ENCODE measurements at regions not wholly inside any gene's neighbourhood (a gene's known extent, or its start where the extent isn't known, plus 50 kb on each side); places are given as distances from the start of the nearest gene placed in this dataset.

DNA sequence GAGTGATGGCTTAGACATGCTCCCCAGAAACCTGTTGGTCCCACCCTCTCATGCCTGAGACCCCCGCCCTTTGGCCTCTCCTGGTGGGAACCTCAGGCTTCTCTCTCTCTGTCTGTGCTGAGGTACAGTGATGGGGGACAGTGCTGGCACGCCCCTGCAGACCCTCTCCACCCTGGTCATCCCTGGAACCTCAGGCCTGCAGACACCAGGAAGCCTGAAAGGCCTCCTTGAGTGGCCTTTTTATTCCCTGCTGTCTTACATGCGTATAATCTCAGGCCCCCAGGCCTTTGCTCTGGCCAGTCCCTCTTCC is 78.5 kb upstream of the MAFB start:
- TF ChIP-seq, protein P1, sequence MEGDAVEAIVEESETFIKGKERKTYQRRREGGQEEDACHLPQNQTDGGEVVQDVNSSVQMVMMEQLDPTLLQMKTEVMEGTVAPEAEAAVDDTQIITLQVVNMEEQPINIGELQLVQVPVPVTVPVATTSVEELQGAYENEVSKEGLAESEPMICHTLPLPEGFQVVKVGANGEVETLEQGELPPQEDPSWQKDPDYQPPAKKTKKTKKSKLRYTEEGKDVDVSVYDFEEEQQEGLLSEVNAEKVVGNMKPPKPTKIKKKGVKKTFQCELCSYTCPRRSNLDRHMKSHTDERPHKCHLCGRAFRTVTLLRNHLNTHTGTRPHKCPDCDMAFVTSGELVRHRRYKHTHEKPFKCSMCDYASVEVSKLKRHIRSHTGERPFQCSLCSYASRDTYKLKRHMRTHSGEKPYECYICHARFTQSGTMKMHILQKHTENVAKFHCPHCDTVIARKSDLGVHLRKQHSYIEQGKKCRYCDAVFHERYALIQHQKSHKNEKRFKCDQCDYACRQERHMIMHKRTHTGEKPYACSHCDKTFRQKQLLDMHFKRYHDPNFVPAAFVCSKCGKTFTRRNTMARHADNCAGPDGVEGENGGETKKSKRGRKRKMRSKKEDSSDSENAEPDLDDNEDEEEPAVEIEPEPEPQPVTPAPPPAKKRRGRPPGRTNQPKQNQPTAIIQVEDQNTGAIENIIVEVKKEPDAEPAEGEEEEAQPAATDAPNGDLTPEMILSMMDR (IDR thresholded peaks at IDR 0.05): no peak
- TF ChIP-seq POLR2A (IDR thresholded peaks at IDR 0.05): no peak
- no peak for TF ChIP-seq EP300 (IDR thresholded peaks at IDR 0.05)
- no peak for TF ChIP-seq POLR2AphosphoS5 (IDR thresholded peaks at IDR 0.05)
- 91 to 92% methylated on average over 3 of the region's 3 CpGs for WGBS, 2 donors
- ATAC-seq (ENCODE audit: low FRiP score in 2 of 2): no peak

DNA sequence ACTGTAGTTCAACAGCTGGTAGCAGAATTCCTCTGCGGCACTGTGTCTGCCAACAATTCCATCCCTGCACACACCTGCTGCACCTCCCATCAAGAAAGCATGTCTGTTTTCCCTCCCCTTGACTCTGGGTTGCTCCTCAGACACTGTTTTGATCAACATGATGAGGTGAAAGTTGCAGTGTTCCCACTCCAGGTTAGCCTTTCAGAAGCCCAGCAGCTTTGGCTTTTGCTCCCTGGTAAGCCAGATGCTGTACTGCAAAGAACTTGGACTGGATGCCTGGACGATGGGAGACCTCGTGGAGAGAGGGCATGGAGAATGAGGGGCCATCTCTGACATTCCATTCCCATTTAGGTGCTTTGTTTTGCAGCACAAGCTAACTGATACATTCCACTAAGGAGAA is 79.1 kb upstream of the MAFB start:
- H3K36me3 ChIP-seq: no peaks in the 10 kb centered on the region
- DNase-seq (no peak), ATAC-seq (ENCODE audit: low FRiP score in 2 of 2) (no peak)
- H3K4me1 ChIP-seq: peaks cover 0 to 9% (median 8%) of the 10 kb centered on the region in 4 donors
- no peaks in the 10 kb centered on the region for H3K27me3 ChIP-seq
- H3K4me3 ChIP-seq: no peak overlapping the region
- TF ChIP-seq POLR2A (IDR thresholded peaks at IDR 0.05): no peak
- no peak for TF ChIP-seq POLR2AphosphoS5 (IDR thresholded peaks at IDR 0.05)
- TF ChIP-seq, protein P1 (IDR thresholded peaks at IDR 0.05): no peak
- no peak for TF ChIP-seq EP300 (IDR thresholded peaks at IDR 0.05)
- 86 to 88% methylated on average over 3 of the region's 3 CpGs for WGBS, 2 donors
- no peaks in the 10 kb centered on the region for H3K9me3 ChIP-seq
- no peak overlapping the region for H3K27ac ChIP-seq

More for the DNA sequence above, 78.5 kb upstream of the MAFB start:
- DNase-seq: no peak
- H3K27ac ChIP-seq: no peak overlapping the region
- H3K36me3 ChIP-seq: no peaks in the 10 kb centered on the region
- H3K9me3 ChIP-seq: no peaks in the 10 kb centered on the region
- H3K4me3 ChIP-seq: no peak overlapping the region
- H3K27me3 ChIP-seq: no peaks in the 10 kb centered on the region
- peaks cover 0 to 9% (median 8%) of the 10 kb centered on the region in 4 donors for H3K4me1 ChIP-seq

DNA sequence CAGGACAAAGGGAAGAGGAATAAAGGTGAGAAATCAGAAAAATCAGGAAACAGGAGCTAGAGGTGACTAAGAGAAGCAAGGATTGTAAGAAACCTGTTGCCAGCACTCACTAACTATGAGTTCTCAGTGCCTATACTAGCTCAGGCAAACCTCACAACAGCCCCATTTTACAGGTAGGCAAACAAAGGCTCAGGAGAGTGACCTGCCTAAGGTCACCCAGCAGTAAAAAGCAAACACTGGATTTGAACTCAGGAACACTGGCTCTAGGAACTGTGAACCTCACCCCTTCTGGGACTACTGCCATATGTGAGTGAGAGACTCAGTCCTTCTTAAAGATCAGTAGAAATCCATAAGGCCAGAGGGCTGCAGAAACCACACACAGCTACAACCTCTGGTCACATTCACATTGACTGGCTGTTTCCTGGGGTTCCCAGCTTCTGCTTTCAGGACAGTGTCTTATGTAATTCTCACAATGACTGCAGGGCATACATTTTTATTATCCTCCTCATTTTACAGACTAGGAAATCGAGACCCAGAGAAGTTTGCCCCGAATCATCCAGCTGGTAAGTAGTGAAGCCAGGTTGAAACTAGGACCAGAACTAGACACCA is 80.7 kb upstream of the MAFB start:
- TF ChIP-seq POLR2A (IDR thresholded peaks at IDR 0.05) (no peak), POLR2AphosphoS5 (IDR thresholded peaks at IDR 0.05) (no peak)
- TF ChIP-seq, protein P1 (IDR thresholded peaks at IDR 0.05): no peak
- H3K4me3 ChIP-seq: no peak overlapping the region
- no peaks in the 10 kb centered on the region for H3K9me3 ChIP-seq
- no peak for DNase-seq
- H3K36me3 ChIP-seq: no peaks in the 10 kb centered on the region
- no peaks in the 10 kb centered on the region for H3K27me3 ChIP-seq
- 76 to 85% methylated on average over 2 of the region's 2 CpGs for WGBS, 2 donors
- peaks cover 0 to 9% (median 8%) of the 10 kb centered on the region in 4 donors for H3K4me1 ChIP-seq
- peak in 1 of 2 donors; percentile 62 for ATAC-seq (ENCODE audit: low FRiP score in 2 of 2)
- no peak overlapping the region for H3K27ac ChIP-seq

DNA sequence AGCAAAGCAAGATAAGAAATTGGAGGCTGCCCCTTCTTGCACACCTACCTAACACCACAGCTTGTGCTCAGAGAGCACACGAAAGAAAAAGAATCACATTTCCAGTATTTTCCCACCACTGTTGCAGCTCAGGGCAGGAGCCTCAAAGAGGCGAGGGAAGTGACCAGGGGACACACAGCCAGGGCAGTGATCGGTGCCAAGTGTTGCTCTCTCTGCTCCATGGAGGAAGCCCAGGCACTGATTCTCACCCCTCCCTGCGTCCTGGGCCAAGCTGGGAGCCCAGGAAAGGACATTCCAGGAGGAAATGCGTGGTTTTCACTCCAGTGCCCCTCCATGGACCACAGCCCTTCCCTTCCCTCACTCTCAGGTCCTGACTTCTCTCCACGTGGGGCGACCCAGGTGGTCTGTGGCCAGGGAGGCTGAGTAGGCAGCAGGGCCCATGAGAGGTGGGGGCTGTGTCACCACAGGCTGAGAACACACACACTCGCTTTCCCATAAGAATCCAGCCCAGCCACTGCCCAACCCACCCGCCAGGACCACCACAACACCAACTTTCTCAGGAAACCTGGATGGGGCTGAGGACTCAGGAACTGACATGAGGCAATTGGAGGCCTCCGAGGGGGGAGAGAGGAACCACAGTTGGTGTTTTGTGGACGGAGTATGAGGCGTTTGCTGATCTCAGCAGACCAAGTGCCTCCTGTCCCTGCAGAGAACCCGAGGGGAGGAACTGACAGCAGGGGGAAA is 81.7 kb upstream of the MAFB start:
- DNase-seq (peak; percentile 29 to 52), ATAC-seq (ENCODE audit: low FRiP score in 2 of 2) (peak in 1 of 2 donors; percentile 60)
- 59 to 72% methylated on average over 10 to 13 of the region's 13 CpGs for WGBS, 2 donors
- no peaks in the 10 kb centered on the region for H3K27me3 ChIP-seq
- TF ChIP-seq POLR2A (IDR thresholded peaks at IDR 0.05) (no peak), POLR2AphosphoS5 (IDR thresholded peaks at IDR 0.05) (no peak), EP300 (IDR thresholded peaks at IDR 0.05) (no peak)
- no peaks in the 10 kb centered on the region for H3K9me3 ChIP-seq
- H3K4me3 ChIP-seq: no peak overlapping the region
- H3K27ac ChIP-seq: no peak overlapping the region
- H3K36me3 ChIP-seq: no peaks in the 10 kb centered on the region
- peaks cover 0 to 9% (median 8%) of the 10 kb centered on the region in 4 donors for H3K4me1 ChIP-seq

DNA sequence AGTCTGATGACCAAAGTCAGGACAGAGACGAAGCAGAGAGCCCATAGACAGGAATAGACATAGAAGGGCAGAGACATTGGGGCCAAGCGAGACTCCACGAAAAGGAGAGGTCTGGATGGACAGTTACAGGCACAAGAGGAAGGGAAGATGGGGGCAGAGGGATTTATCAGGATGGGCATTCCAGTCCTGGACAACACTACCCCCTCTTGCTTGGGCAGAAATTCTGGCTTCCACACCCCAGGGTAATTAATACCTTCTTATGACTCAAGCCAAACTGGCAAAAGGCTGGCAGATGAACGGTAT is 82.2 kb upstream of the MAFB start:
- 75 to 82% methylated on average over 4 of the region's 4 CpGs for WGBS, 2 donors
- peaks cover 0 to 9% (median 8%) of the 10 kb centered on the region in 4 donors for H3K4me1 ChIP-seq
- H3K9me3 ChIP-seq: no peaks in the 10 kb centered on the region
- TF ChIP-seq POLR2AphosphoS5 (IDR thresholded peaks at IDR 0.05) (no peak), EP300 (IDR thresholded peaks at IDR 0.05) (no peak), POLR2A (IDR thresholded peaks at IDR 0.05) (no peak)
- TF ChIP-seq, protein P1 (IDR thresholded peaks at IDR 0.05): no peak
- no peak overlapping the region for H3K4me3 ChIP-seq
- no peak for DNase-seq
- H3K27ac ChIP-seq: no peak overlapping the region
- no peak for ATAC-seq (ENCODE audit: low FRiP score in 2 of 2)
- H3K27me3 ChIP-seq: no peaks in the 10 kb centered on the region
- H3K36me3 ChIP-seq: no peaks in the 10 kb centered on the region
